Panc1 (cell line): ENCODE measurements at regions not wholly inside any gene's neighbourhood (a gene's known extent, or its start where the extent isn't known, plus 50 kb on each side); places are given as distances from the start of the nearest gene placed in this dataset.

Experiments
- CTCF ChIP-seq: fragments of 450-650 bp; IDR thresholded peaks from 2 replicates; pipeline ENCODE4 v1.5.1; 2017; ENCODE audit warnings: mild to moderate bottlenecking
- POLR2AphosphoS5 ChIP-seq: IDR thresholded peaks from 2 replicates; pipeline ENCODE4 v1.6.1; 2012; ENCODE audit warnings: mild to moderate bottlenecking, low read depth, low read length, moderate library complexity
- REST ChIP-seq, 2 experiments: IDR thresholded peaks; 2 replicates each; pipeline ENCODE4 v1.6.1; 2011 to 2012; ENCODE audit warnings: low read depth in 2 of 2, control low read depth in 1 of 2, low read length in 1 of 2, mild to moderate bottlenecking in 1 of 2, moderate library complexity in 1 of 2; ENCODE audit not compliant: insufficient read depth in 1 of 2
- TCF7L2 ChIP-seq: IDR thresholded peaks from 2 replicates; pipeline ENCODE4 v1.6.1; 2011; ENCODE audit warnings: mild to moderate bottlenecking, low read depth, low read length, inconsistent platforms

- TF ChIP-seq CTCF, result no peak
- no peak for TF ChIP-seq REST (IDR thresholded peaks at IDR 0.05; ENCODE audit: insufficient read depth in 1 of 2, low read depth in 2 of 2, low read length in 1 of 2)
- TF ChIP-seq POLR2AphosphoS5, result no peak
- TF ChIP-seq TCF7L2, result no peak
Measured at GRCh38 chr14:61112506-61112905, 131.5 kb downstream of the SLC38A6 start.
